Parathyroid adenoma (tissue), 2 donors: ENCODE measurements at regions not wholly inside any gene's neighbourhood (a gene's known extent, or its start where the extent isn't known, plus 50 kb on each side); places are given as distances from the start of the nearest gene placed in this dataset.
"Not testable (repeated sequence)": the region's sequence is repeated elsewhere in the genome, so short reads cannot be mapped to it uniquely, and the experiment has no call there.

Experiments used
- H2AFZ ChIP-seq: fragments of 300-600 bp; sonication (generic); one replicate; pipeline ENCODE4 v1.7.0; 2017; ENCODE audit warnings: antibody characterized with exemption, mild to moderate bottlenecking
- H3K27ac ChIP-seq: fragments of 300-600 bp; sonication (generic); one replicate; pipeline ENCODE4 v1.7.0; 2017
- H3K27me3 ChIP-seq: fragments of 300-600 bp; sonication (generic); one replicate; pipeline ENCODE4 v1.7.0; 2017; ENCODE audit warnings: low read length; ENCODE audit not compliant: control insufficient read depth, insufficient read depth
- H3K36me3 ChIP-seq: fragments of 300-600 bp; sonication (generic); one replicate; pipeline ENCODE4 v1.7.0; 2017; ENCODE audit warnings: low read length; ENCODE audit not compliant: control insufficient read depth, insufficient read depth
- H3K4me1 ChIP-seq: fragments of 300-600 bp; sonication (generic); one replicate; pipeline ENCODE4 v1.7.0; 2017; ENCODE audit warnings: control low read depth
- H3K4me2 ChIP-seq: fragments of 300-600 bp; sonication (generic); one replicate; pipeline ENCODE4 v1.7.0; 2017; ENCODE audit warnings: low read length
- H3K4me3 ChIP-seq: fragments of 300-600 bp; sonication (generic); one replicate; pipeline ENCODE4 v1.7.0; 2017; ENCODE audit warnings: low read depth, low read length
- H3K79me2 ChIP-seq: fragments of 300-600 bp; sonication (generic); one replicate; pipeline ENCODE4 v1.7.0; 2017; ENCODE audit warnings: control low read depth
- H3K9ac ChIP-seq: fragments of 300-600 bp; sonication (generic); one replicate; pipeline ENCODE4 v1.7.0; 2017; ENCODE audit warnings: mild to moderate bottlenecking
- H3K9me3 ChIP-seq: fragments of 300-600 bp; sonication (generic); one replicate; pipeline ENCODE4 v1.7.0; 2017; ENCODE audit warnings: low read length; ENCODE audit not compliant: control insufficient read depth
- CTCF ChIP-seq: fragments of 300-600 bp; sonication (generic); IDR thresholded peaks from one replicate; pipeline ENCODE4 v1.7.0; 2017; ENCODE audit warnings: antibody characterized with exemption, mild to moderate bottlenecking
- donor health status: primary hyperparathyroidism.

GRCh38 chr1:81729818-81730217 lies 70.9 kb upstream of the ADGRL2 start:
- no peak for TF ChIP-seq CTCF
- Histone ChIP-seq H3K9me3 (no peaks in the 10 kb centered on the region), H3K9ac (no peak overlapping the region), H3K4me1 (no peaks in the 10 kb centered on the region), H3K79me2 (no peaks in the 10 kb centered on the region), H2AFZ (no peak overlapping the region), H3K4me2 (no peak overlapping the region), H3K27me3 (no peaks in the 10 kb centered on the region), H3K36me3 (no peaks in the 10 kb centered on the region), H3K27ac (no peak overlapping the region), H3K4me3 (no peak overlapping the region)

GRCh38 chr1:81729239-81729638 lies 71.5 kb upstream of the ADGRL2 start:
- Histone ChIP-seq H2AFZ (no peak overlapping the region), H3K79me2 (no peaks in the 10 kb centered on the region), H3K4me2 (no peak overlapping the region), H3K4me1 (no peaks in the 10 kb centered on the region), H3K9me3 (no peaks in the 10 kb centered on the region), H3K27ac (no peak overlapping the region), H3K27me3 (no peaks in the 10 kb centered on the region), H3K9ac (no peak overlapping the region), H3K36me3 (no peaks in the 10 kb centered on the region), H3K4me3 (no peak overlapping the region)
- no peak for TF ChIP-seq CTCF

GRCh38 chr1:81725823-81726222 lies 74.9 kb upstream of the ADGRL2 start:
- Histone ChIP-seq H3K4me3 (no peak overlapping the region), H3K4me1 (no peaks in the 10 kb centered on the region), H3K9ac (no peak overlapping the region), H2AFZ (no peak overlapping the region), H3K36me3 (no peaks in the 10 kb centered on the region), H3K4me2 (no peak overlapping the region), H3K79me2 (no peaks in the 10 kb centered on the region), H3K27me3 (no peaks in the 10 kb centered on the region), H3K9me3 (no peaks in the 10 kb centered on the region), H3K27ac (no peak overlapping the region)
- no peak for TF ChIP-seq CTCF

GRCh38 chr1:81722631-81723328 lies 78.0 kb upstream of the ADGRL2 start:
- H3K9me3 ChIP-seq, H3K4me2 ChIP-seq, H3K4me3 ChIP-seq, H3K4me1 ChIP-seq, H3K36me3 ChIP-seq, H3K27ac ChIP-seq, H2AFZ ChIP-seq, H3K9ac ChIP-seq, H3K79me2 ChIP-seq, H3K27me3 ChIP-seq: not testable (repeated sequence)

- not testable (repeated sequence) for H3K9me3 ChIP-seq, H3K79me2 ChIP-seq, H3K4me1 ChIP-seq, H3K9ac ChIP-seq, H3K27ac ChIP-seq, H3K4me3 ChIP-seq, H3K27me3 ChIP-seq, H2AFZ ChIP-seq, H3K36me3 ChIP-seq, H3K4me2 ChIP-seq
These were observed 80.5 kb upstream of the ADGRL2 start for GRCh38 chr1:81720256-81720655.

GRCh38 chr1:81717230-81717629 lies 83.5 kb upstream of the ADGRL2 start:
- H3K4me1 ChIP-seq: no peaks in the 10 kb centered on the region
- no peak overlapping the region for H3K9ac ChIP-seq
- no peaks in the 10 kb centered on the region for H3K27me3 ChIP-seq
- no peaks in the 10 kb centered on the region for H3K79me2 ChIP-seq
- H3K4me3 ChIP-seq: no peak overlapping the region
- H3K36me3 ChIP-seq: no peaks in the 10 kb centered on the region
- H3K4me2 ChIP-seq: no peak overlapping the region
- H3K27ac ChIP-seq: no peak overlapping the region
- no peak for TF ChIP-seq CTCF
- no peaks in the 10 kb centered on the region for H3K9me3 ChIP-seq
- H2AFZ ChIP-seq: no peak overlapping the region
